GM21576 (cell line): ENCODE measurements at regions not wholly inside any gene's neighbourhood (a gene's known extent, or its start where the extent isn't known, plus 50 kb on each side); places are given as distances from the start of the nearest gene placed in this dataset.

Experiments
- ATAC-seq: cut with Tn5 transposase; IDR thresholded peaks from one replicate; pipeline ENCODE4 v1.9.1; 2021; ENCODE audit warnings: mild to moderate bottlenecking, moderate library complexity; ENCODE audit not compliant: unreplicated experiment

- no peak for ATAC-seq
Observed at GRCh38 chr18:45464619-45465018, 150.7 kb upstream of the SLC14A2 start.

DNA sequence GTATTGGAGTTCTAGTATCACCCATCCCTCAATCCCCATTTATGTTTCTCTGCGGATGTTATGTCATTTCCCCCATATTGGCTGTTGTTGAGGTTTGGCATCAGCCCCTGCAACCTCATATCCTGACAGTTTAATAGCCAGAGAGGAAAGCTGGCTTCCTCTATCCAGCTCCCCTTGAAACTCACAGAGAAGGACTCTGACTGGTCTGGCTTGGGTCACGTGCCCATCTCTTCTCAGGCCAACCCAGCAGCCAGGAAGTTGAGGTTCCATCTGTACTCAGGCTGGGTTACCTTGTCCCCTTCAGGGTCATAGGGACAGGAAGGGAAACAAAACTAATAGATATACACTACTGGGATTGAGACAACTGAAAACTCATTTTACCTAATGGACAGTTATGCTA, 148.0 kb upstream of the SLC14A2 start:
- ATAC-seq: peak; percentile 67

- ATAC-seq: no peak
Observed at GRCh38 chr18:45467945-45468344, 147.3 kb upstream of the SLC14A2 start.

DNA sequence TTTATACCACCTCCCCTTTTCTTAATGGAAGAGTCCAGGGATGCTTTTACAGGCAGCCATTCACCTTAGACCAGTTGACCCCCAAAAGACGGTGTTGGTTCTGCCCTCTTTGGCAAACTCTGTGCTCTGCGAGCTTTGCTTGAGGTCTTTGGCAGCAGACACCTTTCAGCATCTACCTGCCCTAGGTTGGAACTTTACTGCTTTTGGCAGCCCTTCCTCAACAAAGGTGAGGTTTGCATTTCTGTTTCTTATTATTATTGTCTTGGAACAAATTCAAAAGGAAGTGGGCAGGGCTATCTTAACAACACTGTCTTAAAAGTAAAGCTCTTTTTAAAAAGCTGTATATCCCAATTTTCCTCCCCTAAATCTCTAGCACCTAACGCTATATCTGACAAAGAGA, 136.4 kb upstream of the SLC14A2 start:
- no peak for ATAC-seq

DNA sequence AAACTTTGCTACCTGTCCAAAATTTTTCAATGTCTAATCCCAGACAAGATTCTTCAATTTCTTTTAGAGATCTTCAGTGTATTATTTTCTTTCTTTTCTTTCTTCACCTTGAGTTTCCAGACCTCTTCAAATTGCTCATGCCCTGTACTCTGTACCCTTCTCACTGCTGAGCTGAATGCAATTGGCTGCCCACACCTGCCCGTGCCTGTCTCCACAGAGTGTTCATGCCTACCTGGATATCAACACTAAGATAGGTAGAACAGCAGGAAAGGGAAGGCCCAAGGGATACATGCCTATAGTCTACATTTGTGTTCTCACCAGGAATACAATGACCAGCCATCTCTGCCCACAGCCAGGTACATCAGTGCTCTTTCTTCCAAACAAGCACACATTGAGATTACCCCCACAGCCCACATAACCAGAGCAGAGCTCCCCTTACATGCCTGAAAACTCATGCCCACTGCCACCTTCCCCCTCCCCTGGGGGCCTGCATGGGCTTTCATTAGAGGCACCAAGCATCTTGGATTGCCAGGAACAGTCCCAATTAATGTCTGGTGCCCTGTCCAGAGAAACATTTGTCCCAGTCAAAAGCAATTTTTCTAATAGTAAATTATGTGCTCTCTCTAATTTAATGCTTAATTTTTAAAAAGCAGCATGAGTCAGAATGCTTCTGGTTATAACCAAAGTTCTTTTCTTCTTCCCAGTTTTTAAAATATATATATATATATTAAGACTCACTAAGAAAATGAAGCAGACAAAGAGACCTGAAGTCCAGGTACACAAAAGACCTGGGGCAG, 134.9 kb upstream of the SLC14A2 start:
- no peak for ATAC-seq

- ATAC-seq: no peak
Observed at GRCh38 chr18:45481821-45482220, 133.5 kb upstream of the SLC14A2 start.

DNA sequence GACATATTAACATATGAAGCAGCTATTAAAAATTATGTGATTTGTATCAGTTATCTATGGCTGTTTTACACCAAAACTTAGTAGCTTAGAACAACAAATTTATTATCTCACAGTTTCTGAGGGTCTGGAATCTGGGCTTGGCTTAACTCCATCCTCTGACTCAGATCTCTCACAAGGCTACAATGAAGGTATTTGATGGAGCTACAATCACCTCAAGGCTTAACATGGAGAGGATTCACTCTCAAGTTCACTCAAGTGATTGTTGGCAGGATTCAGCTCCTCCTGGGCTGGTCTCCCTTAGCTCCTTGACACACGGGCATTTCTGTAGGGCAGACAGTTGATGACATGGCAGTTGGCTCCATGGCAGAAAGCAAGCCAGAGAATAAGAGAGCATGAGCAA, 133.0 kb upstream of the SLC14A2 start:
- ATAC-seq: no peak

- ATAC-seq: no peak
Observed at GRCh38 chr18:45487581-45487980, 127.7 kb upstream of the SLC14A2 start.

GRCh38 chr18:45488645-45489044, 126.6 kb upstream of the SLC14A2 start:
- ATAC-seq: no peak

DNA sequence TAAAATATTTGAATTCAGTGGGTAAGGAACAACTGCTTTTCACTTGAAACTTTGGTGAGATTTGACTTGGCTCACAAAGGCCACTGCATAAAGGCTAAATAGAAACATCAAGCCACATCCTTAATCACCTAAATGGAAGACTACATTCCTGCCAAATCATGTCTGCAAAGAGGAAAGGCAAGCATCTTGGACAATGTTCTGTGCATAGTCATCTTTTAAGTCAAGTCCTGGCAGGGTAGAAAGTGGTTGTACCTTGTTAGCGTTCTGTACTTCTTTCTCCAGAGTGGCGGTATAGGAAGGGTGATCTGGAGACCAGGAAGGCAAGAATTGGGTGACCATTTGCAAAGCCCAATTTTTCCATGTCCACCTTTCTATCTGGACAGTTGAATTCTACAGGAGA, 121.4 kb upstream of the SLC14A2 start:
- no peak for ATAC-seq

- no peak for ATAC-seq
Observed at GRCh38 chr18:45494811-45495210, 120.5 kb upstream of the SLC14A2 start.

DNA sequence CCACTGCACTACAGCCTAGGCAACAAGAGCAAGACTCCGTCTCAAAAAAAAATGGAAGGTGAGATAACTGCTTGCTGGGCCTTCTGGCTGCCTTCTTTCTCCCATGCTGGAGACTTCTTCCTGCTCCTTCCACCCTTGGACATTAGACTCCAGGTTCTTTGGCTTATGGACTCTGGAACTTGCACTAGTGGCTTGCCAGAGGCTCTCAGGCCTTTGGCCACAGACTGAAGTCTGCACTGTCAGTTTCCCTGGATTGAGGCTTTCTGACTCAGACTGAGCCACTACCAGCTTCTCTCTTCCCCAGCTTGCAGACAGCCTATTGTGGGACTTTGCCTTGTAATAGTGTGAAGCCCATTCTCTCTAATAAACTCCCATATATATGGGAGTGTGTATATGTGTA, 118.5 kb upstream of the SLC14A2 start:
- ATAC-seq: no peak

GRCh38 chr18:45497595-45498286, 117.5 kb upstream of the SLC14A2 start:
- no peak for ATAC-seq

DNA sequence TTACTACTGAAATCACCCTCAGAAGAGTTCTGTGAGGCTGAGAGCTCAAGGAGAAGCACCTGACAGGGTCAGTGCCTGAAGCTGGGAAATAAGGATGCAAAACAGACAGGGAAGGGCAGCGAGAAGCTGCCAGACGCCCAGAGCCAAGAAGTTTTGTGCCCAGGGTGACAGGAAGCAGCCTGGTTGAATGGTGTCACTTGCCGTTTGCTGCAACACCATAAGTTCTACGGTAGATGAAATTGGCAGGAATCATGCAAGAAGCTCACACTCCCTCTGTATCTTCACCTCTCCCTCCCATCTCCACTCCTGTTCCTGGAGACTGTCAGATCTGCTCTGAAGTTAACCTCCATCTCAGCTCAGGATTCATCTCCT, 117.0 kb upstream of the SLC14A2 start:
- ATAC-seq: no peak

GRCh38 chr18:45503990-45504389, 111.3 kb upstream of the SLC14A2 start:
- ATAC-seq: no peak

- ATAC-seq: no peak
Observed at GRCh38 chr18:45505497-45506206, 109.6 kb upstream of the SLC14A2 start.

DNA sequence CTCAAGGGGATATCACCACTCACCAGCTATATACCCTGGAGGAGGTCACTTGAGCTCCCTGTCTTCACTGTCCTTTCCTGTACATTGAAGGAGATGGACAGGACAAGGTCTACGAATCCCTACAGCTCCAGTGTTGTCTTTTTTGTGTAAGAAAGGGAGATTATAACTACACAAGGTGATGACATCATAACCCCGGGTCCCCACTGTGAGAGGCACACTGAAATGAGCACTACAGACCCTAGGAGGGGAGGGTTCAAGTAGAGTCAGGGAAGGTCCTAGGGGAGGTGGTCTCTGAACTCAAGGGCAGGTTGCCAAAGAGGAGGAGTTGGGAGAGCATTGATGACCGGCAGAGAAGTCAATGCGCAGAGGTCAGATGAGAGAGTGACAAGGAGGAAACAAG, 108.3 kb upstream of the SLC14A2 start:
- ATAC-seq: no peak

- ATAC-seq: no peak
Observed at GRCh38 chr18:45509535-45509934, 105.7 kb upstream of the SLC14A2 start.

GRCh38 chr18:45510656-45511055, 104.6 kb upstream of the SLC14A2 start:
- ATAC-seq: no peak

DNA sequence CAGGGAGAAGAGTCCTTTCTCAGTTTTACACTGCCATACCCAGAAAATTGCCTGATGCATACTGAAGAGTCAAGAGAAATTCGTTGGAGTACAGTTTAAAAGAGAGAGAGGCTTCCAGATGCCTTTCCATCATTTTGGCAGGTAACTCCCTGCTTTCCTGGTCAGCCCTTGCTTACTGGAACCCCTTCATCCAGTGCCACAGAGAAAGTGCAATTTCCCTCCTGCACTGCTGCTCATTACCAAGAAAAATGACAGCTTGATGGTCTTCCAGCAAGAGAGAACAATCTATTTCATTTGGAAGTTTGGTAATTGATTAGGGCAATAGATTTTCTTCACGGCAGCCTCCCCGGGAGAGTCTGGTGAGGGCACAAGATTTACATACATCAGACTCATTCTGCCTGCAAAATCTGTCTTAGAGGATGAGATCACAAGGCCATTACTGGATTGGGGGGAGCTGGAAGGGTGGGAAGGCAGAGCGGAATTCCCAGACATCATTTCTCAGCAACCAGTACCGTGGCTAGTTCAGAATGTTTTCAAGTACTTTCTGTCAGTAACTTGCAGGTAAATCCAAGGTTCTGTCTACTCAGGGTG, 102.8 kb upstream of the SLC14A2 start:
- no peak for ATAC-seq

GRCh38 chr18:45517181-45517741, 98.0 kb upstream of the SLC14A2 start:
- no peak for ATAC-seq
